Liver (tissue), 8 donors: ENCODE measurements at regions not wholly inside any gene's neighbourhood (a gene's known extent, or its start where the extent isn't known, plus 50 kb on each side); places are given as distances from the start of the nearest gene placed in this dataset.

Experiments
- DNase-seq: peaks from one replicate; pipeline ENCODE4 v3.0.0-alpha.2; 2017; ENCODE audit warnings: low spot score
- H3K27ac ChIP-seq, 2 donors: one replicate each; pipeline ENCODE4 v1.7.0; 2013; ENCODE audit warnings: inconsistent platforms in 2 of 2, low read length in 2 of 2, control low read depth in 1 of 2, low read depth in 1 of 2, mild to moderate bottlenecking in 1 of 2
- H3K27me3 ChIP-seq, 4 donors: one replicate each; pipeline versions ENCODE4 v1.6.1 to v1.7.0; 2013; ENCODE audit warnings: low read length in 3 of 4, inconsistent platforms in 1 of 4, mild to moderate bottlenecking in 1 of 4, moderate library complexity in 1 of 4; ENCODE audit not compliant: control insufficient read depth in 4 of 4, insufficient read depth in 4 of 4
- H3K36me3 ChIP-seq, 4 donors: one replicate each; pipeline versions ENCODE4 v1.6.1 to v1.7.0; 2013; ENCODE audit warnings: low read length in 3 of 4, mild to moderate bottlenecking in 3 of 4, low read depth in 1 of 4, moderate library complexity in 1 of 4; ENCODE audit not compliant: control insufficient read depth in 4 of 4, insufficient read depth in 3 of 4
- H3K4me1 ChIP-seq, 4 donors: one replicate each; pipeline versions ENCODE4 v1.6.1 to v1.7.0; 2013; ENCODE audit warnings: low read length in 3 of 4, mild to moderate bottlenecking in 3 of 4, moderate library complexity in 1 of 4; ENCODE audit not compliant: control insufficient read depth in 4 of 4, insufficient read depth in 4 of 4
- H3K4me3 ChIP-seq, 3 donors: one replicate each; pipeline versions ENCODE4 v1.6.1 to v1.7.0; 2013; ENCODE audit warnings: low read length in 3 of 3, control low read depth in 1 of 3, low read depth in 1 of 3, mild to moderate bottlenecking in 1 of 3
- H3K9ac ChIP-seq, 2 donors: one replicate each; pipeline ENCODE4 v1.7.0; 2013; ENCODE audit warnings: low read length in 2 of 2, mild to moderate bottlenecking in 2 of 2, moderate library complexity in 2 of 2, control low read depth in 1 of 2, low read depth in 1 of 2
- H3K9me3 ChIP-seq, 4 donors: one replicate each; pipeline versions ENCODE4 v1.6.1 to v1.7.0; 2013; ENCODE audit warnings: low read length in 3 of 4; ENCODE audit not compliant: control insufficient read depth in 4 of 4
- EGR1 ChIP-seq, 2 donors: IDR thresholded peaks; 2 replicates each; pipeline ENCODE4 v1.6.1; 2016 to 2018; ENCODE audit warnings: antibody characterized with exemption in 2 of 2, low read depth in 2 of 2
- FOXA2 ChIP-seq: IDR thresholded peaks from 2 replicates; pipeline ENCODE4 v1.6.1; 2016; ENCODE audit warnings: antibody characterized with exemption
- HNF4A ChIP-seq, 2 donors: conservative IDR thresholded peaks; 2 replicates each; pipeline ENCODE4 v1.6.1; 2016; ENCODE audit warnings: antibody characterized with exemption in 2 of 2, mild to moderate bottlenecking in 2 of 2
- HNF4G ChIP-seq: IDR thresholded peaks from 2 replicates; pipeline ENCODE4 v1.6.1; 2016; ENCODE audit warnings: antibody characterized with exemption
- JUND ChIP-seq, 2 donors: IDR thresholded peaks; 2 replicates each; pipeline ENCODE4 v1.6.1; 2016; ENCODE audit warnings: antibody characterized with exemption in 2 of 2
- NR2F2 ChIP-seq: IDR thresholded peaks from 2 replicates; pipeline ENCODE4 v1.6.1; 2016; ENCODE audit warnings: antibody characterized with exemption
- RXRA ChIP-seq, 2 donors: IDR thresholded peaks; 2 replicates each; pipeline ENCODE4 v1.6.1; 2017 to 2018; ENCODE audit warnings: antibody characterized with exemption in 2 of 2, mild to moderate bottlenecking in 1 of 2
- SP1 ChIP-seq: IDR thresholded peaks from 2 replicates; pipeline ENCODE4 v1.6.1; 2018; ENCODE audit warnings: antibody characterized with exemption, mild to moderate bottlenecking
- WGBS: extraction: QIAGEN DNeasy Blood & Tissue Kit; methylation state at CpG from one replicate; pipeline ENCODE4 v1.1.7; 2013; 5-methylcytosine and 5-hydroxymethylcytosine counted together
- TF ChIP-seq, protein P1 (sequence below): IDR thresholded peaks from 2 replicates; pipeline ENCODE4 v1.6.1; 2016; ENCODE audit warnings: antibody characterized with exemption
- TF ChIP-seq, protein P2 (sequence below): IDR thresholded peaks from 2 replicates; pipeline ENCODE4 v1.6.1; 2016; ENCODE audit warnings: antibody characterized with exemption
- TF ChIP-seq, protein P3 (sequence below): IDR thresholded peaks from 2 replicates; pipeline ENCODE4 v1.6.1; 2016; ENCODE audit warnings: antibody characterized with exemption, mild to moderate bottlenecking
- TF ChIP-seq, protein P4 (sequence below): fragments of 150-350 bp; IDR thresholded peaks from 2 replicates; pipeline ENCODE4 v1.5.1; 2017; ENCODE audit warnings: improper control_type of control experiment, low read depth, low read length; ENCODE audit not compliant: missing input control
- donor health status: healthy.
- donor health status: healthy.
- donor health status: healthy.
- donor health status: healthy.
- donor health status: healthy.

DNA sequence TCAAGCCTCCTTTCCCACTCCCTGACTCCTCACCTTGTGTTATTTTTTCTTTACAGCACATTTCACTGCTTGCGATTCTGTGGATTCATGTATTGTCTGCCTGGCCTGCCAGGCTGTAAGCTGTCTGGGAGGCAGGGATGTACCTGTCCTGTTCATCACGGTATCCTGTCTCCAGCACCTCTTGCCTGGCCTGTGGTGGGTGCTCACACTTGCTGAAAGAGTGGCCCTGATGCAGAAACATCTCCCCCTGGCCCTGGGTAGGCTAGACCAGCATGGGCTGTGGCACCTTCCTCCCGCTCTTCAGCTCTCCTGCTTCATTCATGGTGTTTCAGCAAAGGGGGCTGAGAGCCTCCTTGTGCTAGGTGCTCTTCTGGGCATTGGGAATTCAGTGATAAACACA, 60.1 kb upstream of the KCNG1 start:
- Histone ChIP-seq H3K9me3 (no peaks in the 10 kb centered on the region), H3K27ac (no peak overlapping the region), H3K36me3 (no peaks in the 10 kb centered on the region), H3K9ac (no peak overlapping the region), H3K4me1 (no peaks in the 10 kb centered on the region), H3K27me3 (peaks cover 0 to 18% (median 5%) of the 10 kb centered on the region in 4 donors), H3K4me3 (no peak overlapping the region)
- DNase-seq: no peak
- TF ChIP-seq SP1: no peak
- TF ChIP-seq, protein P1, sequence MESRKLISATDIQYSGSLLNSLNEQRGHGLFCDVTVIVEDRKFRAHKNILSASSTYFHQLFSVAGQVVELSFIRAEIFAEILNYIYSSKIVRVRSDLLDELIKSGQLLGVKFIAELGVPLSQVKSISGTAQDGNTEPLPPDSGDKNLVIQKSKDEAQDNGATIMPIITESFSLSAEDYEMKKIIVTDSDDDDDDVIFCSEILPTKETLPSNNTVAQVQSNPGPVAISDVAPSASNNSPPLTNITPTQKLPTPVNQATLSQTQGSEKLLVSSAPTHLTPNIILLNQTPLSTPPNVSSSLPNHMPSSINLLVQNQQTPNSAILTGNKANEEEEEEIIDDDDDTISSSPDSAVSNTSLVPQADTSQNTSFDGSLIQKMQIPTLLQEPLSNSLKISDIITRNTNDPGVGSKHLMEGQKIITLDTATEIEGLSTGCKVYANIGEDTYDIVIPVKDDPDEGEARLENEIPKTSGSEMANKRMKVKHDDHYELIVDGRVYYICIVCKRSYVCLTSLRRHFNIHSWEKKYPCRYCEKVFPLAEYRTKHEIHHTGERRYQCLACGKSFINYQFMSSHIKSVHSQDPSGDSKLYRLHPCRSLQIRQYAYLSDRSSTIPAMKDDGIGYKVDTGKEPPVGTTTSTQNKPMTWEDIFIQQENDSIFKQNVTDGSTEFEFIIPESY: no peak
- TF ChIP-seq RXRA (IDR thresholded peaks at IDR 0.05): no peak
- TF ChIP-seq, protein P2, sequence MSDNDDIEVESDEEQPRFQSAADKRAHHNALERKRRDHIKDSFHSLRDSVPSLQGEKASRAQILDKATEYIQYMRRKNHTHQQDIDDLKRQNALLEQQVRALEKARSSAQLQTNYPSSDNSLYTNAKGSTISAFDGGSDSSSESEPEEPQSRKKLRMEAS: no peak
- TF ChIP-seq EGR1 (IDR thresholded peaks at IDR 0.05; ENCODE audit: low read depth in 2 of 2): no peak
- TF ChIP-seq, protein P3, sequence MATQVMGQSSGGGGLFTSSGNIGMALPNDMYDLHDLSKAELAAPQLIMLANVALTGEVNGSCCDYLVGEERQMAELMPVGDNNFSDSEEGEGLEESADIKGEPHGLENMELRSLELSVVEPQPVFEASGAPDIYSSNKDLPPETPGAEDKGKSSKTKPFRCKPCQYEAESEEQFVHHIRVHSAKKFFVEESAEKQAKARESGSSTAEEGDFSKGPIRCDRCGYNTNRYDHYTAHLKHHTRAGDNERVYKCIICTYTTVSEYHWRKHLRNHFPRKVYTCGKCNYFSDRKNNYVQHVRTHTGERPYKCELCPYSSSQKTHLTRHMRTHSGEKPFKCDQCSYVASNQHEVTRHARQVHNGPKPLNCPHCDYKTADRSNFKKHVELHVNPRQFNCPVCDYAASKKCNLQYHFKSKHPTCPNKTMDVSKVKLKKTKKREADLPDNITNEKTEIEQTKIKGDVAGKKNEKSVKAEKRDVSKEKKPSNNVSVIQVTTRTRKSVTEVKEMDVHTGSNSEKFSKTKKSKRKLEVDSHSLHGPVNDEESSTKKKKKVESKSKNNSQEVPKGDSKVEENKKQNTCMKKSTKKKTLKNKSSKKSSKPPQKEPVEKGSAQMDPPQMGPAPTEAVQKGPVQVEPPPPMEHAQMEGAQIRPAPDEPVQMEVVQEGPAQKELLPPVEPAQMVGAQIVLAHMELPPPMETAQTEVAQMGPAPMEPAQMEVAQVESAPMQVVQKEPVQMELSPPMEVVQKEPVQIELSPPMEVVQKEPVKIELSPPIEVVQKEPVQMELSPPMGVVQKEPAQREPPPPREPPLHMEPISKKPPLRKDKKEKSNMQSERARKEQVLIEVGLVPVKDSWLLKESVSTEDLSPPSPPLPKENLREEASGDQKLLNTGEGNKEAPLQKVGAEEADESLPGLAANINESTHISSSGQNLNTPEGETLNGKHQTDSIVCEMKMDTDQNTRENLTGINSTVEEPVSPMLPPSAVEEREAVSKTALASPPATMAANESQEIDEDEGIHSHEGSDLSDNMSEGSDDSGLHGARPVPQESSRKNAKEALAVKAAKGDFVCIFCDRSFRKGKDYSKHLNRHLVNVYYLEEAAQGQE: no peak
- no peak for TF ChIP-seq NR2F2
- TF ChIP-seq HNF4G: no peak
- TF ChIP-seq, protein P4, sequence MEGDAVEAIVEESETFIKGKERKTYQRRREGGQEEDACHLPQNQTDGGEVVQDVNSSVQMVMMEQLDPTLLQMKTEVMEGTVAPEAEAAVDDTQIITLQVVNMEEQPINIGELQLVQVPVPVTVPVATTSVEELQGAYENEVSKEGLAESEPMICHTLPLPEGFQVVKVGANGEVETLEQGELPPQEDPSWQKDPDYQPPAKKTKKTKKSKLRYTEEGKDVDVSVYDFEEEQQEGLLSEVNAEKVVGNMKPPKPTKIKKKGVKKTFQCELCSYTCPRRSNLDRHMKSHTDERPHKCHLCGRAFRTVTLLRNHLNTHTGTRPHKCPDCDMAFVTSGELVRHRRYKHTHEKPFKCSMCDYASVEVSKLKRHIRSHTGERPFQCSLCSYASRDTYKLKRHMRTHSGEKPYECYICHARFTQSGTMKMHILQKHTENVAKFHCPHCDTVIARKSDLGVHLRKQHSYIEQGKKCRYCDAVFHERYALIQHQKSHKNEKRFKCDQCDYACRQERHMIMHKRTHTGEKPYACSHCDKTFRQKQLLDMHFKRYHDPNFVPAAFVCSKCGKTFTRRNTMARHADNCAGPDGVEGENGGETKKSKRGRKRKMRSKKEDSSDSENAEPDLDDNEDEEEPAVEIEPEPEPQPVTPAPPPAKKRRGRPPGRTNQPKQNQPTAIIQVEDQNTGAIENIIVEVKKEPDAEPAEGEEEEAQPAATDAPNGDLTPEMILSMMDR: no peak
- 81% methylated on average over 3 of the region's 3 CpGs for WGBS

DNA sequence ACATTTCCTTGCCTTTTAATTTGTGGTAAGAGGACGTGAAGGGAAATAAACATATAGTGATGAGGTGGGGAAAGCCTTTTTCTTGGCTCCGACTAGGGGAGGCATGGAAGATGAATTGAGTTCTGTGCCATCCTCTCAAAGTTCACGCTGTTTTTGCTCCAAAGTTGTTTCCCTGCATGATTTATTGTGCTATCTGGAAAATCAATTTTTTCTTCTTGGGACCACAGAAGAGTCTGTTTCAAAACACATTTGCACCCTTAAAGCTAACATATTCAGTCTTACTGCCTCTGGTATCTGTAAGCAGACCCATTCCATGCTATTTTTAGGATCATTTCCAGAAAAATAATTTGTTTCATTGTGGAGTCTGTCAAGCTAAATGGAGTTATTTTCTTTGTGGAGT, 57.6 kb upstream of the KCNG1 start:
- no peak for DNase-seq
- Histone ChIP-seq H3K27ac (no peak overlapping the region), H3K9ac (no peak overlapping the region), H3K4me3 (no peak overlapping the region), H3K36me3 (no peaks in the 10 kb centered on the region), H3K9me3 (no peaks in the 10 kb centered on the region), H3K27me3 (peaks cover 0 to 24% (median 5%) of the 10 kb centered on the region in 4 donors), H3K4me1 (no peaks in the 10 kb centered on the region)
- 63% methylated on average over 3 of the region's 3 CpGs for WGBS
- no peak for TF ChIP-seq NR2F2

DNA sequence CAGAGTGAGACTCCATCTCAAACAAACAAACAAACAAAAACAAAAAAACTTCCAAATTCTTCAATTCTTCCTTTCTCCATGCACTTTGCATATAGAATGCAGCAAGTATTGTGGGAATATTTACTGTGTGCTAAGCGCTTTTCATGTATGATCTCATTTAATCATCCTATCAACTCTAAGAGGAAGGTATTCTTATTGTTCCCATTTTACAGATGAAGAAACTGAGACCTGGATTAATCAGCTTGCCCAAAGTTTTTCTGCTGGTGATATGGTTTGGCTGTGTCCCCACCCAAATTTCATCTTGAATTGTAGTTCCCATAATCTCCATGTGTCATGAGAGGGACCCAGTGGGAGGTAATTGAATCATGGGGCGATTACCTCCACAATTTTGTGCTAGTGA, 56.6 kb upstream of the KCNG1 start:
- Histone ChIP-seq H3K9ac (no peak overlapping the region), H3K4me3 (no peak overlapping the region), H3K4me1 (no peaks in the 10 kb centered on the region), H3K36me3 (no peaks in the 10 kb centered on the region), H3K27ac (no peak overlapping the region), H3K27me3 (peaks cover 0 to 22% (median 5%) of the 10 kb centered on the region in 4 donors), H3K9me3 (no peaks in the 10 kb centered on the region)
- DNase-seq: no peak
- 92% methylated on average over 2 of the region's 2 CpGs for WGBS
- no peak for TF ChIP-seq HNF4A (conservative IDR thresholded peaks at IDR 0.05)
- TF ChIP-seq, protein P1: no peak
- TF ChIP-seq, protein P4: no peak
- no peak for TF ChIP-seq JUND (IDR thresholded peaks at IDR 0.05)
- TF ChIP-seq FOXA2: no peak
